ENCODE measurements at regions not wholly inside any gene's neighbourhood (a gene's known extent, or its start where the extent isn't known, plus 50 kb on each side); places are given as distances from the start of the nearest gene placed in this dataset.
A peak's percentile ranks its signal among the peaks of the same experiment; 100 is the strongest.
"Not testable (repeated sequence)": the region's sequence is repeated elsewhere in the genome, so short reads cannot be mapped to it uniquely, and the experiment has no call there.

DNA sequence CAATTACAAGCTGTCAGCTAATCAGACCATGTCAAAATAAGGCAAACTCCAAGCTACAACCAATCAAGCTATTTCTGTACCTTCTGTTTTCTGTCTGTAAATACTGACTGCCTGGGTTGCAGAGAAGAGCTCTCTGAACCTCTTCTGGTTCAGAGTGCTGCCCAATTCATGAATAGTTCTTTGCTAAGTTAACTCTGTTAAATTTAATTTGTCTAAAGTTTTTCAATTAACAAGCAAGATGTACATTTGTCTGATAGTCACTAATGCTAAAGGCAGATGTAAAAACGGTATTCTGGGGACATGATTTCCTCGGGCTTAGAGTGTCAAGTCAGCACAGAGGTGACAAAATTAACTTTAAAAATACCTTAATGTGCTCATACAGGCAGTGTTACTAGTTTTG lies 408.3 kb upstream of the CLINT1 start:
- DNase-seq = no peak

- DNase-seq = peak in 2 of 3 donors; percentile 10 to 40
These were observed 407.2 kb upstream of the CLINT1 start for GRCh38 chr5:158265931-158266700.

GRCh38 chr5:158265346-158265745 lies 406.4 kb upstream of the CLINT1 start:
- DNase-seq = peak in 1 of 3 donors; percentile 37

DNA sequence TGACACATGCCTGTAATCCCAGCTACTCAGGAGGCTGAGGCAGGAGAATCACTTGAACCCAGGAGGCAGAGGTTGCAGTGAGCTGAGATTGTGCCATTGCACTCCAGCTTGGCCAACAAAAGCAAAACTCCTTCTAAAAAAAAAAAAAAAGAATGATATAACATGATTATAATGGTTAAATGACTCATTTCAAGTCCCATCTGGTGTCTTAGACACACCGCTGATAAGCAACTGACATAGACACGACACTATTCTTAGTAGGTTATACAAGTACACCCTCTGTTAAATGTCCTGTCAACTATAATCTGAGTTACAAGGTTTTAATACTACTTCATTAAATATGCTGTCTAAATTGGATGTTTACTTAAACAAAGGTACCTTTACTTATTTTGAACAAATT lies 405.3 kb upstream of the CLINT1 start:
- no peak for DNase-seq

- DNase-seq = no peak
These were observed 402.9 kb upstream of the CLINT1 start for GRCh38 chr5:158261674-158262367.

- DNase-seq = no peak
These were observed 397.2 kb upstream of the CLINT1 start for GRCh38 chr5:158256096-158256495.

DNA sequence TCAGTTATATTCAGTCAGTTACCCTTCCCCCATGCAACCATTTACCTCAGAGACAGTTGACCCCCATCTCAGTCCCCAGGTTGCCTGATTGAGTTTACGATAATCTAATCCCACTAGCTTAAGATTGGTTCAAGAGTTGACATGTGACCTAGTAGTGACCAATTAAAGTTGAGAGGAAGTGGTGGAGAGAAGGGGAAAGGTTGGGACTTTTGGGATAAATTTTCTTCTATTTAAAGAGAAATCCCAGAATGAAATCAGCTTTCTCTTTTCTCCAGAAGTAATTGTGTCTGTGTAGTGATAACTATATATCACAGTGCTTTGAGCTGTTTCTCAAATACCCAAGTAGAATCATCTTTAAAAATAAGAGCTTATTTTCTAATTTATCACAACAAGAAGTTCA lies 396.7 kb upstream of the CLINT1 start:
- DNase-seq = no peak

- no peak for DNase-seq
These were observed 387.7 kb upstream of the CLINT1 start for GRCh38 chr5:158246661-158247060.

- DNase-seq = no peak
These were observed 386.6 kb upstream of the CLINT1 start for GRCh38 chr5:158245513-158245912.

DNA sequence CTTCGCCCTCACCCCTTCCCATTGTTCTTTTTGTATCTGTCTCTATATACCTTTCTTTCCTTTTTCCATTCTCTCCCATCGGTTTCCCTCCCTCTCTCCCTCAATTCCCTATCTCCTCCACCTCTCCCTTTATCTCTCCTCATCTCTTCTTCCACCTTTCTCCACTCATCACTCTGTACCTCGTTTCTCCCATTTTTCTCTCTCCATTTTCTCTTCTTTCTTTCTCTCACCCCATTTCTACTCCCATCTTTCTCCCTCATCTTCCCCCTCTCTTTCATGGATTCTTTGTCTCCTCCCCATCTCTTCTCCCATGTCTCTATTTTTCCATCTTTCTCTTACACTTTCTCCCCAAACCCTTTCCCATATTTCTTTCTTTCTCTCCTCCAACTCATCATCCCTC lies 385.9 kb upstream of the CLINT1 start:
- no peak for DNase-seq

- DNase-seq = no peak
These were observed 377.8 kb upstream of the CLINT1 start for GRCh38 chr5:158236511-158237335.

DNA sequence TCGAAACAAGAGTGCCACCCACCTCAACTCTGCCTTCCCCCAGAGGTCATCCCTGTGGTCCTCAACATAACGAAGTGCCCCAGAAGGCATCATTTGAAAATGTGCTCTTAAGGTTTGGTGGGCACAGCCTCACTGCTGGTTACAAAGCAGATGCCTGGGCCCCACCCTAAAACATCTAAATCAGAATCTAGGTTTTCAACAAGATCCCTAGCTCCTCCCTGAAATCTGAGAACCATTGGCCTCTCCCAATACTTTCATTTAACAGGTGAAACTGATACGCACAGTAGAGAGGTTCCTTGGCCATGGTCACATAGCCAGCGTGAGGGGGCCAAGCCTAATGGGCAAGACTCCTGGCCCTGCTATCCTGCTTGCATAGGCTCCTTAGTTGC lies 376.2 kb upstream of the CLINT1 start:
- DNase-seq = no peak

DNA sequence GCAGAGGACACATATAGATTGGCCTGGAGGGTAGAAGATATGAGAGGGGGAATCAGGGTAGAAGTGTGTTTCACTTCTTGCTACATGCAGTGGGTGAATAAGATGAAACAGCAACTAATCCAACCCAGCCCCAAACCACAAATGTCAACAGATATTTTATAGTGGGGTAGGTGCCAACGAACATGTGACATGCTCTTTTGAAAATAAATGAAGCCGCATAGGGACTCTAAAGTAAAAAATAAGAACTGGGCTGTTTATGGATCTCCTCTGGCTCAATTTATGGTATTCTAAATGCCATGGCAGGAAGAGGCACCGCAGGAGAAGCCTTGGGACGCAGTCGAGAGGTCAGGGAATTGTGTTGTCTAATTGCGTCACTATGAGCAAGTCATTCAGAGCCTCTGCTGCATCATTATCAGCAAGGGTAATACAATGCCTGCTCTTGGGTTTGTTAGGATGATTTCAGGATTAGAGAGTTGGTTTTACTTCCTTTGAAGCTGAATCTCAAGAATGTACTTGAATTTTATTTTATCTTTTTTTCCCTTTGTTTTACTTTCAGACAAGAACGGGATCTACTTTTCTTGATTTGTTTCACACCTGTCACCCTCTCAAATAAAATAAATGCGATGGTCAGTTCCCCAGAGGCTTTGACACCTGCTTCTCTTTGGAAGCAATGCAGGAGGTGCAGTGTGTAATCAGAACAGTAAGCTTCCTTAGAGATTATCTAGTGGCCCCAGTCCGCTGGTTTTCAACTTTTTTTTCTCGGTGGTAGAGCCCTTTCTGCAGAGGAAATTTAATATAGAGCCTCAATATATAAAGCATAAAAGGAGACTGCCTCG lies 375.6 kb upstream of the CLINT1 start:
- no peak for DNase-seq

GRCh38 chr5:158233735-158234322 lies 374.9 kb upstream of the CLINT1 start:
- no peak for DNase-seq

GRCh38 chr5:158227314-158227713 lies 368.4 kb upstream of the CLINT1 start:
- DNase-seq = not testable (repeated sequence)

- DNase-seq = no peak
These were observed 367.6 kb upstream of the CLINT1 start for GRCh38 chr5:158226496-158226895.

- no peak for DNase-seq
These were observed 365.3 kb upstream of the CLINT1 start for GRCh38 chr5:158224253-158224652.

- DNase-seq = peak; percentile 22 to 66 (median 22)
These were observed 364.2 kb upstream of the CLINT1 start for GRCh38 chr5:158223054-158223600.

- no peak for DNase-seq
These were observed 354.0 kb upstream of the CLINT1 start for GRCh38 chr5:158212917-158213316.

- no peak for DNase-seq
These were observed 353.3 kb upstream of the CLINT1 start for GRCh38 chr5:158212237-158212636.
